CD14-positive monocyte (primary cell): ENCODE measurements at regions not wholly inside any gene's neighbourhood (a gene's known extent, or its start where the extent isn't known, plus 50 kb on each side); places are given as distances from the start of the nearest gene placed in this dataset.

Experiments used
- DNase-seq, 3 donors: peaks; one replicate each; pipeline ENCODE4 v3.0.0-alpha.2; 2011 to 2022
- H2AFZ ChIP-seq: 2 replicates; pipeline ENCODE4 v1.6.0; 2012; ENCODE audit warnings: mild to moderate bottlenecking, low read depth, low read length, inconsistent platforms; ENCODE audit not compliant: insufficient read depth, poor library complexity, severe bottlenecking
- H3K27ac ChIP-seq, 2 donors: 1 replicate in 1 of 2; 2 replicates in 1 of 2; pipeline ENCODE4 v1.5.1; 2012 to 2013; ENCODE audit warnings: low read length in 2 of 2, control low read depth in 1 of 2, inconsistent platforms in 1 of 2, low read depth in 1 of 2, mild to moderate bottlenecking in 1 of 2
- H3K27me3 ChIP-seq, 2 donors: one replicate each; pipeline versions ENCODE4 v1.6.0 to v1.6.1; 2011 to 2013; ENCODE audit warnings: low read length in 2 of 2; ENCODE audit not compliant: control insufficient read depth in 2 of 2, insufficient read depth in 2 of 2
- H3K36me3 ChIP-seq, 2 donors: replicated peaks in 1 of 2; 1 replicate in 1 of 2; 2 replicates in 1 of 2; pipeline versions ENCODE4 v1.5.1 to v1.6.1; 2012 to 2013; ENCODE audit warnings: low read length in 2 of 2, control low read depth in 1 of 2, inconsistent platforms in 1 of 2, mild to moderate bottlenecking in 1 of 2; ENCODE audit not compliant: insufficient read depth in 2 of 2, control insufficient read depth in 1 of 2
- H3K4me1 ChIP-seq, 2 donors: 1 replicate in 1 of 2; 2 replicates in 1 of 2; pipeline versions ENCODE4 v1.5.1 to v1.6.1; 2012 to 2013; ENCODE audit warnings: low read length in 2 of 2, control low read depth in 1 of 2, inconsistent platforms in 1 of 2, mild to moderate bottlenecking in 1 of 2, moderate library complexity in 1 of 2; ENCODE audit not compliant: insufficient read depth in 2 of 2, control insufficient read depth in 1 of 2
- H3K4me2 ChIP-seq: replicated peaks from 2 replicates; pipeline ENCODE3; 2012; ENCODE audit warnings: low read length, moderate library complexity, mild to moderate bottlenecking; ENCODE audit not compliant: poor library complexity, severe bottlenecking; ENCODE audit errors: extremely low read depth
- H3K4me3 ChIP-seq, 3 experiments: fragments of 200-600 bp in 1 of 3; sonication (generic) in 1 of 3; replicated peaks in 1 of 3; 1 replicate in 2 of 3; 2 replicates in 1 of 3; pipeline ENCODE4 v1.5.1; 2011 to 2013; ENCODE audit warnings: low read length in 3 of 3, mild to moderate bottlenecking in 3 of 3, control low read depth in 2 of 3, low read depth in 2 of 3, inconsistent platforms in 1 of 3, moderate library complexity in 1 of 3
- H3K79me2 ChIP-seq: 2 replicates; pipeline ENCODE4 v1.6.0; 2012; ENCODE audit warnings: mild to moderate bottlenecking, control low read depth, inconsistent platforms, low read length, moderate library complexity; ENCODE audit not compliant: insufficient read depth
- H3K9ac ChIP-seq: 2 replicates; pipeline ENCODE4 v1.6.0; 2017; ENCODE audit warnings: low read length, mild to moderate bottlenecking; ENCODE audit not compliant: insufficient read depth, poor library complexity, severe bottlenecking
- H3K9me3 ChIP-seq, 2 donors: replicated peaks in 1 of 2; 1 replicate in 1 of 2; 2 replicates in 1 of 2; pipeline versions ENCODE4 v1.5.1 to v1.6.1; 2012 to 2013; ENCODE audit warnings: low read length in 2 of 2, control low read depth in 1 of 2; ENCODE audit not compliant: control insufficient read depth in 1 of 2, insufficient read depth in 1 of 2
- H4K20me1 ChIP-seq: 2 replicates; pipeline ENCODE4 v1.6.0; 2012; ENCODE audit warnings: mild to moderate bottlenecking, low read length, control low read depth, moderate library complexity; ENCODE audit not compliant: insufficient read depth
- H3K27ac Mint-ChIP-seq, 7 donors: one replicate each; pipeline ENCODE4 v1.8.0; 2020; ENCODE audit warnings: mild to moderate bottlenecking in 7 of 7, mixed read lengths in 7 of 7, moderate library complexity in 6 of 7, inconsistent platforms in 2 of 7
- H3K27me3 Mint-ChIP-seq, 3 donors: one replicate each; pipeline ENCODE4 v1.8.0; 2021 to 2022; ENCODE audit warnings: low read depth in 3 of 3, mild to moderate bottlenecking in 3 of 3, mixed read lengths in 3 of 3, moderate library complexity in 3 of 3, inconsistent platforms in 1 of 3
- H3K36me3 Mint-ChIP-seq, 2 donors: one replicate each; pipeline ENCODE4 v1.8.0; 2020; ENCODE audit warnings: mixed read lengths in 2 of 2, inconsistent platforms in 1 of 2, mild to moderate bottlenecking in 1 of 2
- H3K4me1 Mint-ChIP-seq: one replicate; pipeline ENCODE4 v1.8.0; 2020; ENCODE audit warnings: mild to moderate bottlenecking, mixed read lengths
- H3K4me3 Mint-ChIP-seq, 2 donors: one replicate each; pipeline ENCODE4 v1.8.0; 2020; ENCODE audit warnings: mild to moderate bottlenecking in 2 of 2, mixed read lengths in 2 of 2, moderate library complexity in 1 of 2
- H3K9me3 Mint-ChIP-seq, 7 donors: one replicate each; pipeline ENCODE4 v1.8.0; 2020 to 2022; ENCODE audit warnings: mixed read lengths in 7 of 7, mild to moderate bottlenecking in 6 of 7, moderate library complexity in 6 of 7, inconsistent platforms in 2 of 7
- WGBS: methylation state at CpG from one replicate; pipeline ENCODE4 v1.1.5; 2013; ENCODE audit warnings: missing lambda C conversion rate; ENCODE audit not compliant: insufficient coverage; 5-methylcytosine and 5-hydroxymethylcytosine counted together
- intact Hi-C, 2 donors: fragments of 100-400 bp; cut with micrococcal nuclease; formaldehyde crosslinking; loops; one replicate each; pipeline versions ENCODE4 v1.15.0 to v1.15.1; 2023
- TF ChIP-seq, protein P1 (sequence below): fragments of 200-600 bp; IDR thresholded peaks from one replicate; pipeline ENCODE4 v1.8.0; 2022; ENCODE audit warnings: antibody characterized with exemption, mild to moderate bottlenecking

DNA sequence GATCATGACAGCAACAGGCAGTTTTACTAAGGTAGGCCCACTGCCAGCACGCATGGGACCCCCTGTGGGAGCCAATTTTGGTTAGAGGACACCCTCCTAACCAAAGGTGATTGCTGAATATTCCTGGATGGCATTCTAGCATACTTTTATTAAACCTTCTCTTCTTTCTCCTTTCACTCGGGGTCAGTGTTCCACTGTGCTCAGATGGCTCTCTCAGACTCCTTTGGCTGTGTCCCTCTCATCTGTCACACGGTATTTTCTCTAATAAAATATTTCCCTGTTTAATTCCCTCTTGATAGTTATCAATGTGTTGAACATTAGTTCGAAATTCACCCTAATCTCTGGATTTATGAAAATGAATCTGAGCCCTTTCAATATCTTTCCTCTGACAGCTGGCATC, 1315.3 kb downstream of the FSTL5 start:
- Mint-ChIP-seq H3K27me3 (peaks cover 0 to 2% (median 1%) of the 10 kb centered on the region in 3 donors), H3K27ac (no peak overlapping the region), H3K4me3 (no peak overlapping the region), H3K9me3 (peaks cover 0 to 1% (median 0%) of the 10 kb centered on the region in 7 donors), H3K36me3 (no peaks in the 10 kb centered on the region), H3K4me1 (no peaks in the 10 kb centered on the region)
- TF ChIP-seq, protein P1, sequence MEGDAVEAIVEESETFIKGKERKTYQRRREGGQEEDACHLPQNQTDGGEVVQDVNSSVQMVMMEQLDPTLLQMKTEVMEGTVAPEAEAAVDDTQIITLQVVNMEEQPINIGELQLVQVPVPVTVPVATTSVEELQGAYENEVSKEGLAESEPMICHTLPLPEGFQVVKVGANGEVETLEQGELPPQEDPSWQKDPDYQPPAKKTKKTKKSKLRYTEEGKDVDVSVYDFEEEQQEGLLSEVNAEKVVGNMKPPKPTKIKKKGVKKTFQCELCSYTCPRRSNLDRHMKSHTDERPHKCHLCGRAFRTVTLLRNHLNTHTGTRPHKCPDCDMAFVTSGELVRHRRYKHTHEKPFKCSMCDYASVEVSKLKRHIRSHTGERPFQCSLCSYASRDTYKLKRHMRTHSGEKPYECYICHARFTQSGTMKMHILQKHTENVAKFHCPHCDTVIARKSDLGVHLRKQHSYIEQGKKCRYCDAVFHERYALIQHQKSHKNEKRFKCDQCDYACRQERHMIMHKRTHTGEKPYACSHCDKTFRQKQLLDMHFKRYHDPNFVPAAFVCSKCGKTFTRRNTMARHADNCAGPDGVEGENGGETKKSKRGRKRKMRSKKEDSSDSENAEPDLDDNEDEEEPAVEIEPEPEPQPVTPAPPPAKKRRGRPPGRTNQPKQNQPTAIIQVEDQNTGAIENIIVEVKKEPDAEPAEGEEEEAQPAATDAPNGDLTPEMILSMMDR = no peak
- WGBS = 83% methylated on average over 1 of the region's 4 CpGs
- no peak overlapping the region for H3K4me2 ChIP-seq
- no peaks in the 10 kb centered on the region for H3K9me3 ChIP-seq
- intact Hi-C loops = no loop called here
- no peak overlapping the region for H3K9ac ChIP-seq
- no peaks in the 10 kb centered on the region for H3K79me2 ChIP-seq
- no peak for DNase-seq
- H3K36me3 ChIP-seq = no peaks in the 10 kb centered on the region
- no peaks in the 10 kb centered on the region for H3K27me3 ChIP-seq
- H4K20me1 ChIP-seq = no peaks in the 10 kb centered on the region
- H3K4me3 ChIP-seq = no peak overlapping the region
- H2AFZ ChIP-seq = no peak overlapping the region
- H3K4me1 ChIP-seq = no peaks in the 10 kb centered on the region
- no peak overlapping the region for H3K27ac ChIP-seq

DNA sequence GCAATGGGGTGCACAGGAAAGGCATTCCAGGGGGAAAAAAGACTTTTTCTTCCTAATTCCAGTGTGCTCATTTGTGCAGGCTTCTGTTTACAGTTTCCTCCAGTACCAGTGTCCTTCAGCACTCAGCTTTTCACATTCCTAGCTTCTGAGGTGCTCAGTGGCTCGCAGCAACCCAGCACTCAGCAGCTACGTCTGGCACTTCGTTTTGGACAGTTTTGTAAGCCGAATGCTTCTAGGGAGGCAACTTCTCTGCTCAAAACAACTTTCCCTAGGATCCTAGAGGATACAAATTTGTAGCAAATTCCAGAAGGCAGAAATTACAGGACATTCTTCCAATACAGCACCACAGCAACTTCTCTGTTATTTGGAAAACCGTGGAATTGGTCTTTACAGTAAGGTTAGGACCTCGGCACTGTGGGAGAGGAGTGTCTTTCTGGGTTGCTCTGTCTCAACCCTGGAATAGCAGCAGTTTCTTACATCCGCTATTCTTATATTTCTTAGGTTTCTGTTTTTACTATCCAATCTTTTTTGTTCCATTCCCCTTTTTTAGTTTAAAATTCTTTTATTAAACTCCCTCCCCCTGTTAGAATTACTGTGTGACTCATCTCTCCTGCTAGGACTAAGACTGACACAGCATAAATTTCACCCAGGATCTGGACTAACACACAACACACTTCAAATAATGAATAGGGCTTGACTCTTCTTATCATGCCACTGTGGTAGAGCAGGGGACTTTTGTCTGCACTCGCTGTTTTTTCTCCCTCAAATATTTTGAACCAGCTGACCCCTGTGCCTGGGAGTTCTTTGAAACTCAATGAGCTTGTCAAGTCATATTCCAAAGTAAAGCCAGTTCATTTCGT, 1314.7 kb downstream of the FSTL5 start:
- Histone ChIP-seq H3K4me3 (no peak overlapping the region), H3K9ac (no peak overlapping the region), H2AFZ (no peak overlapping the region), H3K27me3 (no peaks in the 10 kb centered on the region), H3K36me3 (no peaks in the 10 kb centered on the region), H3K4me2 (no peak overlapping the region), H3K4me1 (no peaks in the 10 kb centered on the region), H4K20me1 (no peaks in the 10 kb centered on the region), H3K79me2 (no peaks in the 10 kb centered on the region), H3K27ac (no peak overlapping the region), H3K9me3 (no peaks in the 10 kb centered on the region)
- no peak for DNase-seq
- Mint-ChIP-seq H3K4me1 (no peaks in the 10 kb centered on the region), H3K27ac (no peak overlapping the region), H3K4me3 (no peak overlapping the region), H3K36me3 (no peaks in the 10 kb centered on the region), H3K9me3 (peaks cover 0 to 1% (median 0%) of the 10 kb centered on the region in 7 donors), H3K27me3 (peaks cover 0 to 2% (median 1%) of the 10 kb centered on the region in 3 donors)
- TF ChIP-seq, protein P1 = no peak
- WGBS = 72% methylated on average over 4 of the region's 9 CpGs
- intact Hi-C loops = no loop called here
